GM23248 (cell line): ENCODE measurements at regions not wholly inside any gene's neighbourhood (a gene's known extent, or its start where the extent isn't known, plus 50 kb on each side); places are given as distances from the start of the nearest gene placed in this dataset.

Source experiments
- EZH2 ChIP-seq: fragments of 200-600 bp; sonication (generic); IDR thresholded peaks from 2 replicates; pipeline ENCODE4 v1.6.1; 2018; ENCODE audit warnings: antibody characterized with exemption, mild to moderate bottlenecking; ENCODE audit not compliant: insufficient read depth, poor library complexity, severe bottlenecking
- EZH2phosphoT487 ChIP-seq: fragments of 200-600 bp; sonication (generic); IDR thresholded peaks from 2 replicates; pipeline ENCODE4 v1.6.1; 2018; ENCODE audit warnings: antibody characterized with exemption, moderate library complexity, mild to moderate bottlenecking, low read depth; ENCODE audit not compliant: insufficient read depth

DNA sequence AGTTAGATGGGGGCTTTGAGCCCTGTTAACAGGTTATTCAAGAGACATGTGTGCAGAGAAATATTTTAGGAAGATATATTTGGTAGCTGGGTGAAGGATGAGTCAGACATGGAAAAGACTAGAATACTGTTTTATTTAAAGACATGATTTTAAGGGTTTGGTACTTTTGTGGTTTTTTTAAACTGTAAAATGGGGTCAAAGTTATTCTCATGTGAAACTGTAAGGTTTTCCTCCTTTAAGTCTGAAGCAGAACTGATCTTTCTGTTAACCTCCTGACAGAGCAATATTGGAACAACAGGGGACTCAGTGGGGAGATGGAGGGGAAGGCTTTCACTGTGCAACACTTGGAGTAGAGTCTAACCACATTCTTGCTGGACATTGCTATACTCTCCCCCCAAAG, 112.4 kb upstream of the LSM6 start:
- TF ChIP-seq EZH2phosphoT487 (no peak), EZH2 (no peak)
